CD4-positive, CD25-positive, alpha-beta regulatory T cell (primary cell): ENCODE measurements at regions not wholly inside any gene's neighbourhood (a gene's known extent, or its start where the extent isn't known, plus 50 kb on each side); places are given as distances from the start of the nearest gene placed in this dataset.
A peak's percentile ranks its signal among the peaks of the same experiment; 100 is the strongest.

Experiments
- ATAC-seq, 2 donors: fragments of 150-1000 bp; cut with Tn5 transposase; one replicate each; pipeline ENCODE4 v1.10.0; 2021; ENCODE audit warnings: low read depth in 2 of 2, moderate number of reproducible peaks in 2 of 2, moderate library complexity in 1 of 2
- DNase-seq, 3 donors: peaks; one replicate each; pipeline versions ENCODE4 v3.0.0 to v3.0.0-alpha.2; 2012 to 2022; ENCODE audit warnings: mixed read lengths in 1 of 3
- H3K27ac ChIP-seq: one replicate; pipeline ENCODE4 v1.7.0; 2013; ENCODE audit warnings: mild to moderate bottlenecking, low read length; ENCODE audit not compliant: insufficient read depth, poor library complexity, severe bottlenecking
- H3K27me3 ChIP-seq: one replicate; pipeline ENCODE4 v1.7.0; 2013; ENCODE audit warnings: low read length; ENCODE audit not compliant: control insufficient read depth, insufficient read depth
- H3K36me3 ChIP-seq: one replicate; pipeline ENCODE4 v1.7.0; 2013; ENCODE audit warnings: mild to moderate bottlenecking, low read length, moderate library complexity; ENCODE audit not compliant: control insufficient read depth, insufficient read depth
- H3K4me1 ChIP-seq: 2 replicates; pipeline ENCODE4 v1.7.0; 2013; ENCODE audit warnings: mild to moderate bottlenecking, low read length; ENCODE audit not compliant: insufficient read depth, control insufficient read depth, poor library complexity, severe bottlenecking
- H3K4me3 ChIP-seq: one replicate; pipeline ENCODE4 v1.7.0; 2013; ENCODE audit warnings: low read depth, mild to moderate bottlenecking, low read length, moderate library complexity
- H3K9me3 ChIP-seq, 2 experiments: 1 replicate in 1 of 2; 2 replicates in 1 of 2; pipeline ENCODE4 v1.7.0; 2013; ENCODE audit warnings: low read length in 2 of 2, mild to moderate bottlenecking in 1 of 2, moderate library complexity in 1 of 2; ENCODE audit not compliant: control insufficient read depth in 2 of 2
- H3K27ac Mint-ChIP-seq, 3 donors: one replicate each; pipeline ENCODE4 v1.8.0; 2020 to 2022; ENCODE audit warnings: mild to moderate bottlenecking in 3 of 3, mixed read lengths in 3 of 3, moderate library complexity in 2 of 3
- H3K27me3 Mint-ChIP-seq: one replicate; pipeline ENCODE4 v1.8.0; 2022; ENCODE audit warnings: mild to moderate bottlenecking, mixed read lengths
- H3K36me3 Mint-ChIP-seq: one replicate; pipeline ENCODE4 v1.8.0; 2020; ENCODE audit warnings: mixed read lengths
- H3K4me1 Mint-ChIP-seq, 4 donors: one replicate each; pipeline ENCODE4 v1.8.0; 2020 to 2022; ENCODE audit warnings: mixed read lengths in 4 of 4, mild to moderate bottlenecking in 1 of 4
- H3K4me3 Mint-ChIP-seq, 4 donors: one replicate each; pipeline ENCODE4 v1.8.0; 2020 to 2022; ENCODE audit warnings: mild to moderate bottlenecking in 4 of 4, mixed read lengths in 4 of 4, moderate library complexity in 3 of 4
- H3K9me3 Mint-ChIP-seq, 7 donors: one replicate each; pipeline ENCODE4 v1.8.0; 2020 to 2022; ENCODE audit warnings: mixed read lengths in 7 of 7, mild to moderate bottlenecking in 3 of 7, moderate library complexity in 2 of 7

DNA sequence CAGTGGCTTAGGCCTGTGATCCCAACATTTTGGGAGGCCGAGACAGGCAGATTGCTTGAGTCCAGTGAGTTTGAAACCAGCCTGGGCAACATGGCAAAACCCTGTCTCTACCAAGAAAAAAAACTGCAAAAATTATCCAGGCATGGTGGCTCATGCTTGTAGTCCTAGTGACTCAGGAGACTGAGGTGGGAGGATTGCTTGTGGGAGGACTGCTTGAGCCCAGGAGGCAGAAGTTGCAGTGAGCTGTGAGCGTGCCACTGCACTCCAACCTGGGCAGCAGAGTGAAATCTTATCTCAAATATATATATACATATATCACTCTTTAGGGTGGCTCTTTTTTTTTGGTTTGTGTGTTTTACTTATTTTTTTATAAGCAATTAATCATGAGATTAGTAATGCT is 83.7 kb upstream of the WDR72 start:
- Histone ChIP-seq H3K27me3 (no peaks in the 10 kb centered on the region), H3K4me3 (no peak overlapping the region), H3K36me3 (no peaks in the 10 kb centered on the region), H3K27ac (no peak overlapping the region), H3K4me1 (no peaks in the 10 kb centered on the region), H3K9me3 (no peaks in the 10 kb centered on the region)
- DNase-seq: peak in 1 of 3 donors; percentile 0
- Mint-ChIP-seq H3K4me3 (no peak overlapping the region), H3K36me3 (no peaks in the 10 kb centered on the region), H3K4me1 (no peaks in the 10 kb centered on the region), H3K27me3 (peaks cover 4% of the 10 kb centered on the region), H3K27ac (no peak overlapping the region), H3K9me3 (peaks cover 0 to 7% (median 4%) of the 10 kb centered on the region in 7 donors)
- no peak for ATAC-seq

DNA sequence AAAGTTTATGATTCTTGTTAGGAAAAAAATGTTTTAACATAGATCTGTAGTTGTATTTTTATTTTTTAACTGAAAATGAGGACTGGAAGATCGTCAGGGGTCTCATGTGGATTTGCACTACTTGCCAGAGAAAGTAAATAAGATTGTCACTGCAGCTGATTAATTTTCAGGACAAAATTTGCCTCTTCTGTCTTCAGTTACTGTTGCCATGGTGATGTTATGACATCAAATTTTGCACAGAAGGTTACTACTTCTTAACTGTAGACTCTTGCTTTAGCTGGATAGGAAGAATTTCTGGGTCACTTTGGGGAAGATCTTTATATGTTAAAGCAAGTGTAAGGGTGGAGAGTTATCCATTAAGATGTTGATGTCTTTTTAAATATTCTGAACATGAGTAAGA is 82.2 kb upstream of the WDR72 start:
- Histone ChIP-seq H3K4me3 (no peak overlapping the region), H3K9me3 (no peaks in the 10 kb centered on the region), H3K36me3 (no peaks in the 10 kb centered on the region), H3K27me3 (no peaks in the 10 kb centered on the region), H3K27ac (no peak overlapping the region), H3K4me1 (no peaks in the 10 kb centered on the region)
- Mint-ChIP-seq H3K4me3 (no peak overlapping the region), H3K27ac (no peak overlapping the region), H3K36me3 (no peaks in the 10 kb centered on the region), H3K4me1 (no peaks in the 10 kb centered on the region), H3K9me3 (peaks cover 0 to 5% (median 3%) of the 10 kb centered on the region in 7 donors), H3K27me3 (peaks cover 4% of the 10 kb centered on the region)
- ATAC-seq (no peak), DNase-seq (no peak)

DNA sequence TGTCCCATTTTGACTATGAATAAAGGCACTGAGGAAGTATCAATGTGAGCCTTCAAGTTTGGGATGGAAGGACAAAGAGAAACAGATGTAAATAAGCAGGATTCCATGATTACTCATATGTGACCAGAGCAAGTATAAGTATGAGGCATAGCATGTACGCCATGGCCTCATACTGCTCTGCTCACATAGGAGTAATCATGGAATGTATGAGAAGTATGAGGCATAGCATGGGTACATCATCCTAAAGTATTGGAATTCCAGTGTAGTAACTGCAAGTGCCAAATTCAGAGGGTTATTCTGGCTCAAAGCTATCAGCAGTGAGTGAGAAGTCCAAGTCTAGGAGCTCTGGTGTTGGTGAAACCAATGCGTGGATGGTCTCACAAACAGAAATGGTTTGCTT is 81.2 kb upstream of the WDR72 start:
- Mint-ChIP-seq H3K4me3 (no peak overlapping the region), H3K36me3 (no peaks in the 10 kb centered on the region), H3K9me3 (peaks cover 0 to 4% (median 2%) of the 10 kb centered on the region in 7 donors), H3K27ac (no peak overlapping the region), H3K4me1 (no peaks in the 10 kb centered on the region), H3K27me3 (peaks cover 4% of the 10 kb centered on the region)
- DNase-seq (no peak), ATAC-seq (no peak)
- Histone ChIP-seq H3K4me3 (no peak overlapping the region), H3K27ac (no peak overlapping the region), H3K9me3 (no peaks in the 10 kb centered on the region), H3K4me1 (no peaks in the 10 kb centered on the region), H3K36me3 (no peaks in the 10 kb centered on the region), H3K27me3 (no peaks in the 10 kb centered on the region)

DNA sequence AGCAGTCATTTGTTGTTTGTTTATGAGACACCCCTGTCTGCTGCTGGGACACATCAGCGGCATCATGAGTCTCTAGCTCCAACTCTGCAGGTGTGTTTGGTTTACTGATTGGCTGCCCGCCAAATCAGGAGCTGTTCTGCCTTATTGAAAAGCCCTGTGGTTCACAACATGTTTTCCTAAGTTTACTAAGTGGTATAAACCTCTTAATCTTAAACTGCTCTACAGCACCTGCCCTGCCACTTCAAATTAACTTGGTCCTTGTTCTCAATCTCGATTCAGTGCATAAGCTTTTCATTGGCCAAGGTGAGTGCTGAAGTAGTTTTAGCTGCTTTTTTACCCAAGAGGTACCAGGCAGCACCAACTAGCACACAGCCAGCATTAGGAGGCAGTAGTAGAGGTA is 77.8 kb upstream of the WDR72 start:
- no peaks in the 10 kb centered on the region for H3K36me3 Mint-ChIP-seq
- H3K27ac Mint-ChIP-seq: no peak overlapping the region
- peaks cover 4% of the 10 kb centered on the region for H3K27me3 Mint-ChIP-seq
- H3K27me3 ChIP-seq: no peaks in the 10 kb centered on the region
- H3K9me3 ChIP-seq: no peaks in the 10 kb centered on the region
- no peak overlapping the region for H3K4me3 ChIP-seq
- peaks cover 0 to 2% (median 0%) of the 10 kb centered on the region in 7 donors for H3K9me3 Mint-ChIP-seq
- no peaks in the 10 kb centered on the region for H3K4me1 Mint-ChIP-seq
- H3K4me3 Mint-ChIP-seq: no peak overlapping the region
- DNase-seq (no peak), ATAC-seq (no peak)
- no peaks in the 10 kb centered on the region for H3K4me1 ChIP-seq
- H3K36me3 ChIP-seq: no peaks in the 10 kb centered on the region
- H3K27ac ChIP-seq: no peak overlapping the region

DNA sequence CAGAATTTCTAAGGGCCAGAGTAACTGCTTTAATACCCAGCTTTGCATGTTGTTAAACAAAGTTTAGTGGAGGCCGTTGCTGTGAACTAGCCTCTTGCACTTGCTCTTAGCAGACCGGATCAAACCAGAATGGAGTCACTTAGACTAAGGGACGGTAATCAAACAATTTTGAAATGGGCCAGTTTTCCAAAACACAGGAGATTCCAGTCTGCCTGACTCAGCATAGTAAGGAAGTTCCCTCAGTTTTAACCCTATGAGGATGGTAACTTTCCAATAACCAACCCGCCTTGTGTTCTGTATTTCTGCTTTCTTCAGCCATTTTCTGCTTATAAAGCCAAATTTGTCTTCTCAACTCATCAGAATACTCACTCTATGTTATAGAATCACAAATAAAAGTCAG is 77.2 kb upstream of the WDR72 start:
- Mint-ChIP-seq H3K9me3 (peaks cover 0 to 4% (median 0%) of the 10 kb centered on the region in 7 donors), H3K27me3 (peaks cover 4% of the 10 kb centered on the region), H3K27ac (no peak overlapping the region), H3K4me1 (no peaks in the 10 kb centered on the region), H3K36me3 (no peaks in the 10 kb centered on the region), H3K4me3 (no peak overlapping the region)
- H3K36me3 ChIP-seq: no peaks in the 10 kb centered on the region
- no peaks in the 10 kb centered on the region for H3K4me1 ChIP-seq
- H3K9me3 ChIP-seq: no peaks in the 10 kb centered on the region
- H3K27me3 ChIP-seq: no peaks in the 10 kb centered on the region
- ATAC-seq: no peak
- no peak overlapping the region for H3K4me3 ChIP-seq
- no peak overlapping the region for H3K27ac ChIP-seq
- no peak for DNase-seq

DNA sequence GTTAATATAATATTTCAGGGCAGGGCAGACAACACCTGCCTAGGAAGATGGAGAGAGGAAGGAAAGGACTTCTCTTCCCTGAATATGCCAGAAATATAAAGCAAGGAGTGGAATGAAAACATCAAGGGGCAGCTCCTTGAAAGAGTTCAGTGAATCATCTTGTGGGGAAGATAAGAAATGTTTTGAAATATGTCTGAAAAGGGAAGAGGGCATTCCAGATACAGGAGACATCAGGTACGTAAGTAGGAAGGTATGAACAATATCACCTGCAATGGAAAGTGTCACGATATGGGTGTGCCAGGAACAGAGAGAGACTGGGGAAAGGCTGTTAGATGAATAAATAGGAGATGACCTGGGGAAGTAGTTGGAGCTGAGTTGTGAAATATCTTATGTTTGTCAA is 75.8 kb upstream of the WDR72 start:
- Histone ChIP-seq H3K36me3 (no peaks in the 10 kb centered on the region), H3K4me1 (no peaks in the 10 kb centered on the region), H3K27ac (no peak overlapping the region), H3K4me3 (no peak overlapping the region), H3K9me3 (no peaks in the 10 kb centered on the region), H3K27me3 (no peaks in the 10 kb centered on the region)
- H3K4me3 Mint-ChIP-seq: no peak overlapping the region
- ATAC-seq (no peak), DNase-seq (no peak)
- H3K36me3 Mint-ChIP-seq: no peaks in the 10 kb centered on the region
- no peaks in the 10 kb centered on the region for H3K4me1 Mint-ChIP-seq
- H3K9me3 Mint-ChIP-seq: peaks cover 0 to 4% (median 0%) of the 10 kb centered on the region in 7 donors
- H3K27me3 Mint-ChIP-seq: peaks cover 4% of the 10 kb centered on the region
- peak overlapping the region in 1 of 3 donors; percentile 12 for H3K27ac Mint-ChIP-seq

DNA sequence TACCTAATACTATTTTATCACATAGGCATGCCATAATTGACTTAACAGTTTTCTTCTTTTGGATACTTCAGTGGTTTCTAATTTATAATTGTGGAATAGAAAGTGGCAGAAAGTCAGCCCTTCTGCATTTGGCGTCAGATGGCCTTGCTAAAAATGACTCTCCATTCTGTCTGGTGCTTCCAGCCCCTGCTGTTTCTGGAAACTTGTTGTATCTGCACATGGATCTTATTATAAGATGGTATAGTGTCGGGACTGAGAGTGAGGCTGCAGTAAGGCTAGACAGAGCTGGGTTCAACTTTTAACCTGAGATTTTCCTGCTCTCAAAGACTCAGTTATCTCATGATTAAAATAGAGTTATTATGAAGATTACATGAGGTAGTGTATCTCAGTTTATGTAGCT is 74.8 kb upstream of the WDR72 start:
- Mint-ChIP-seq H3K9me3 (peaks cover 0 to 7% (median 0%) of the 10 kb centered on the region in 7 donors), H3K27me3 (no peaks in the 10 kb centered on the region), H3K27ac (no peak overlapping the region), H3K4me1 (no peaks in the 10 kb centered on the region), H3K36me3 (no peaks in the 10 kb centered on the region), H3K4me3 (no peak overlapping the region)
- Histone ChIP-seq H3K36me3 (no peaks in the 10 kb centered on the region), H3K27me3 (no peaks in the 10 kb centered on the region), H3K9me3 (no peaks in the 10 kb centered on the region), H3K27ac (no peak overlapping the region), H3K4me3 (no peak overlapping the region), H3K4me1 (no peaks in the 10 kb centered on the region)
- ATAC-seq (no peak), DNase-seq (no peak)

DNA sequence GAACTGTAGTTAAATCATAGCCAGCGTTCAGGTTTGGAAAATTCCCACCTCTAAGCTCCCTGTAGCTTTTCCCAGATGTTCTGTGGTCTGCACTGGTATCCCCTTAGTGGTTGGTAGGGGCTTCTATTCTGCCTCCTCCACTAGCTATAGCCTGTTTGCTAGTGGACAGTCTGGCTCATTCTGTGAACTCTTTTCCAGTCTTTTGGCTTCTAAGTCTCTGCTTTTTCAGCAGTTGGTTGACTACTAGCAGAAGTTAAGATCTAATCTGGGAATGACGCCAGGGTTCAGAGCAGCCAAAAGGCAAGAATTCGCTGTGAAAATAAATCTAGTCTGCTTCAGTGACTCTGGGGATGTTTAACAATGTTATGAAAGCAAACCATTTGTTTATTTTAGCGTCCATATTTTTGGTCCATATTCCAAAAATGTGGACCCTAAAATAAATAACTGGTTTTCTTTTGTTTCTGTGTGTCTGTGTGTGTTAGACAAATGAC is 73.7 kb upstream of the WDR72 start:
- Histone ChIP-seq H3K4me1 (no peaks in the 10 kb centered on the region), H3K36me3 (no peaks in the 10 kb centered on the region), H3K4me3 (no peak overlapping the region), H3K27ac (no peak overlapping the region), H3K27me3 (no peaks in the 10 kb centered on the region), H3K9me3 (no peaks in the 10 kb centered on the region)
- ATAC-seq: no peak
- Mint-ChIP-seq H3K27ac (no peak overlapping the region), H3K27me3 (peaks cover 3% of the 10 kb centered on the region), H3K4me1 (no peaks in the 10 kb centered on the region), H3K9me3 (peaks cover 0 to 7% (median 0%) of the 10 kb centered on the region in 7 donors), H3K4me3 (no peak overlapping the region), H3K36me3 (no peaks in the 10 kb centered on the region)
- DNase-seq: no peak
